ENCODE measurements at regions not wholly inside any gene's neighbourhood (a gene's known extent, or its start where the extent isn't known, plus 50 kb on each side); places are given as distances from the start of the nearest gene placed in this dataset.

- TF ChIP-seq, protein P1, sequence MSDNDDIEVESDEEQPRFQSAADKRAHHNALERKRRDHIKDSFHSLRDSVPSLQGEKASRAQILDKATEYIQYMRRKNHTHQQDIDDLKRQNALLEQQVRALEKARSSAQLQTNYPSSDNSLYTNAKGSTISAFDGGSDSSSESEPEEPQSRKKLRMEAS (CRISPR knock-in tag; IDR thresholded peaks at IDR 0.05) = no peak
- TF ChIP-seq, protein P2, sequence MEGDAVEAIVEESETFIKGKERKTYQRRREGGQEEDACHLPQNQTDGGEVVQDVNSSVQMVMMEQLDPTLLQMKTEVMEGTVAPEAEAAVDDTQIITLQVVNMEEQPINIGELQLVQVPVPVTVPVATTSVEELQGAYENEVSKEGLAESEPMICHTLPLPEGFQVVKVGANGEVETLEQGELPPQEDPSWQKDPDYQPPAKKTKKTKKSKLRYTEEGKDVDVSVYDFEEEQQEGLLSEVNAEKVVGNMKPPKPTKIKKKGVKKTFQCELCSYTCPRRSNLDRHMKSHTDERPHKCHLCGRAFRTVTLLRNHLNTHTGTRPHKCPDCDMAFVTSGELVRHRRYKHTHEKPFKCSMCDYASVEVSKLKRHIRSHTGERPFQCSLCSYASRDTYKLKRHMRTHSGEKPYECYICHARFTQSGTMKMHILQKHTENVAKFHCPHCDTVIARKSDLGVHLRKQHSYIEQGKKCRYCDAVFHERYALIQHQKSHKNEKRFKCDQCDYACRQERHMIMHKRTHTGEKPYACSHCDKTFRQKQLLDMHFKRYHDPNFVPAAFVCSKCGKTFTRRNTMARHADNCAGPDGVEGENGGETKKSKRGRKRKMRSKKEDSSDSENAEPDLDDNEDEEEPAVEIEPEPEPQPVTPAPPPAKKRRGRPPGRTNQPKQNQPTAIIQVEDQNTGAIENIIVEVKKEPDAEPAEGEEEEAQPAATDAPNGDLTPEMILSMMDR (IDR thresholded peaks at IDR 0.05 in 2 of 3, conservative IDR thresholded peaks at IDR 0.05 in 1 of 3; ENCODE audit: insufficient read depth in 2 of 3, low read depth in 1 of 3, low read length in 3 of 3) = no peak
Observed at GRCh38 chr2:7676714-7677113, 759.5 kb downstream of the RNF144A start.

Data from K562 (cell line).